ENCODE measurements at regions not wholly inside any gene's neighbourhood (a gene's known extent, or its start where the extent isn't known, plus 50 kb on each side); places are given as distances from the start of the nearest gene placed in this dataset.

DNA sequence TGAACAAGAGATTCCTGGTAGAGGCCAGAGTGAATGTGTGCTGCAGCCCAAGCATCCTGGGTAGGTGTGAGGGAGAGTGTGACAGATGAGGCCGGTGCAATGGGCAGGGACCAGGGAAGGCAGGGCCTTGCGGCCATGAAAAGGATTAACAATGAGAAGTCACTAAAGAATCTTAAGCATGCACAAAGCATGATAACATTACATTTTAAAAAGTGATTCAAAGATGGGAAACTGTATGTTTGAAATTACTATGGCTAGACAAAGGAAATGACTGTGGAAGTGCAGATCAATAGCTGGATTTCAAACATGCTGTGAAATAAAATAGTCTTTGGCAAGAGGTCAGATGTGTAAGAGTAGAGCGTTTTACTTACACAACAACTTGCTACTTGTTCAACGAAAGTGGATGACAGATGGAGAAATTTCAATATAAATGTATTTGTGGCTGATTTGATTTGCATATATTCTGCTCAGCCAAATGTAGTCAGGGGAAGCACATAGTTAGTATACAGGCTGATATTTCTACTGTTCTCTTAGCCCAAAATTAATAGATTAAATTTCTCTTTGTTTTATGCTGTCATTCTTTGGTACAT is 175.5 kb downstream of the CCDC59 start:
- TF ChIP-seq, protein P1, sequence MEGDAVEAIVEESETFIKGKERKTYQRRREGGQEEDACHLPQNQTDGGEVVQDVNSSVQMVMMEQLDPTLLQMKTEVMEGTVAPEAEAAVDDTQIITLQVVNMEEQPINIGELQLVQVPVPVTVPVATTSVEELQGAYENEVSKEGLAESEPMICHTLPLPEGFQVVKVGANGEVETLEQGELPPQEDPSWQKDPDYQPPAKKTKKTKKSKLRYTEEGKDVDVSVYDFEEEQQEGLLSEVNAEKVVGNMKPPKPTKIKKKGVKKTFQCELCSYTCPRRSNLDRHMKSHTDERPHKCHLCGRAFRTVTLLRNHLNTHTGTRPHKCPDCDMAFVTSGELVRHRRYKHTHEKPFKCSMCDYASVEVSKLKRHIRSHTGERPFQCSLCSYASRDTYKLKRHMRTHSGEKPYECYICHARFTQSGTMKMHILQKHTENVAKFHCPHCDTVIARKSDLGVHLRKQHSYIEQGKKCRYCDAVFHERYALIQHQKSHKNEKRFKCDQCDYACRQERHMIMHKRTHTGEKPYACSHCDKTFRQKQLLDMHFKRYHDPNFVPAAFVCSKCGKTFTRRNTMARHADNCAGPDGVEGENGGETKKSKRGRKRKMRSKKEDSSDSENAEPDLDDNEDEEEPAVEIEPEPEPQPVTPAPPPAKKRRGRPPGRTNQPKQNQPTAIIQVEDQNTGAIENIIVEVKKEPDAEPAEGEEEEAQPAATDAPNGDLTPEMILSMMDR (IDR thresholded peaks at IDR 0.05; ENCODE audit: low read depth, low read length), result no peak
- TF ChIP-seq EZH2phosphoT487 (IDR thresholded peaks at IDR 0.05; ENCODE audit: low read depth), result no peak
